ENCODE measurements at regions not wholly inside any gene's neighbourhood (a gene's known extent, or its start where the extent isn't known, plus 50 kb on each side); places are given as distances from the start of the nearest gene placed in this dataset.
A peak's percentile ranks its signal among the peaks of the same experiment; 100 is the strongest.

DNA sequence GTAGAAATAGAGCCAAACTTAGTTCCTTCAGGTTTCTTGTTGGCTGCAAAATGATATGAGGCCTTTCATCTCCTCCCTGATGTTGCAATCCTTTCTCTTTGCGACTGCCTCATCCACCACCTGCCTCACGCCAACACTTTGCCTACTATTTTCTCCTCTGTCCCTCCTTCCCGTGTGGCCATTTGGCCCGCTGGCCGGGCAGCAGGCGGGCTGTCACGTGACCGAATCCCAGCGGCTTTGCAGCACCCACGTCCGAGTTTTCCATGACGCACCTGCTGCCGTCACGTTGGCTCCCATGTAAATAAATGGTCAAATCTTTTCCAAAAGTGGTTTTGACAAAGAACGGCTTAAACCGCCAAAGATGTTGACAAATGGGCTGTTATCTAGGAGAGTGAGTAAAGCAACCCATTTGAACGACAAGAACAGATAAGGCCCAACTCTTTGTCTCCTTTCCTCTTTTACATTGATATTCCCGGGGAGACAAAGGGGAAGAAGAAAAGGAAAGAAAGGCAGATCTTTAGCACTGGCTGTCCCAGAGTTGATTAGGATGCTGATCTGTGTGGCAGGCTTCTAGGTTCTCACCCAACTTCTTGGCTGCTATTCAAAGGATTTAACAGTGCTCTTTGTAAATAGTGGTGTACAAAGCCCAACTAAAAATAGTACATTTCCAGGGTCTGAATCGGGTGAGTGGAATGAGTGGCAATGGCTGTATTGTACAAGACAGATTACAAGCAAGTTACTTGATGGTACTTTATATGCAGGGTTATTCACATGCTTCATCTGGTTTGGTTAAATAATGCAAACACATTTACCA is 174.2 kb upstream of the JADE1 start (continued):
- TF ChIP-seq MAFG (tag; conservative IDR thresholded peaks at IDR 0.05): peak; percentile 69
- no peak for TF ChIP-seq ZNF764 (CRISPR knock-in tag; IDR thresholded peaks at IDR 0.05; ENCODE audit: low read depth)
- TF ChIP-seq CBX5 (IDR thresholded peaks at IDR 0.05; ENCODE audit: borderline replicate concordance, low read depth): no peak
- TF ChIP-seq HMG20A (CRISPR knock-in tag; conservative IDR thresholded peaks at IDR 0.05): no peak
- TF ChIP-seq RHOXF2B (CRISPR knock-in tag; conservative IDR thresholded peaks at IDR 0.05): no peak
- TF ChIP-seq, protein P1, sequence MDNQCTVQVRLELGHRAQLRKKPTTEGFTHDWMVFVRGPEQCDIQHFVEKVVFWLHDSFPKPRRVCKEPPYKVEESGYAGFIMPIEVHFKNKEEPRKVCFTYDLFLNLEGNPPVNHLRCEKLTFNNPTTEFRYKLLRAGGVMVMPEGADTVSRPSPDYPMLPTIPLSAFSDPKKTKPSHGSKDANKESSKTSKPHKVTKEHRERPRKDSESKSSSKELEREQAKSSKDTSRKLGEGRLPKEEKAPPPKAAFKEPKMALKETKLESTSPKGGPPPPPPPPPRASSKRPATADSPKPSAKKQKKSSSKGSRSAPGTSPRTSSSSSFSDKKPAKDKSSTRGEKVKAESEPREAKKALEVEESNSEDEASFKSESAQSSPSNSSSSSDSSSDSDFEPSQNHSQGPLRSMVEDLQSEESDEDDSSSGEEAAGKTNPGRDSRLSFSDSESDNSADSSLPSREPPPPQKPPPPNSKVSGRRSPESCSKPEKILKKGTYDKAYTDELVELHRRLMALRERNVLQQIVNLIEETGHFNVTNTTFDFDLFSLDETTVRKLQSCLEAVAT (IDR thresholded peaks at IDR 0.05): 0 out of 4 replicates have a peak, but pooled peaks of 1 of the 2 experiments have one; percentile 45
- TF ChIP-seq PTTG1 (tag; IDR thresholded peaks at IDR 0.05; ENCODE audit: low read depth): no peak
- TF ChIP-seq, protein P2, sequence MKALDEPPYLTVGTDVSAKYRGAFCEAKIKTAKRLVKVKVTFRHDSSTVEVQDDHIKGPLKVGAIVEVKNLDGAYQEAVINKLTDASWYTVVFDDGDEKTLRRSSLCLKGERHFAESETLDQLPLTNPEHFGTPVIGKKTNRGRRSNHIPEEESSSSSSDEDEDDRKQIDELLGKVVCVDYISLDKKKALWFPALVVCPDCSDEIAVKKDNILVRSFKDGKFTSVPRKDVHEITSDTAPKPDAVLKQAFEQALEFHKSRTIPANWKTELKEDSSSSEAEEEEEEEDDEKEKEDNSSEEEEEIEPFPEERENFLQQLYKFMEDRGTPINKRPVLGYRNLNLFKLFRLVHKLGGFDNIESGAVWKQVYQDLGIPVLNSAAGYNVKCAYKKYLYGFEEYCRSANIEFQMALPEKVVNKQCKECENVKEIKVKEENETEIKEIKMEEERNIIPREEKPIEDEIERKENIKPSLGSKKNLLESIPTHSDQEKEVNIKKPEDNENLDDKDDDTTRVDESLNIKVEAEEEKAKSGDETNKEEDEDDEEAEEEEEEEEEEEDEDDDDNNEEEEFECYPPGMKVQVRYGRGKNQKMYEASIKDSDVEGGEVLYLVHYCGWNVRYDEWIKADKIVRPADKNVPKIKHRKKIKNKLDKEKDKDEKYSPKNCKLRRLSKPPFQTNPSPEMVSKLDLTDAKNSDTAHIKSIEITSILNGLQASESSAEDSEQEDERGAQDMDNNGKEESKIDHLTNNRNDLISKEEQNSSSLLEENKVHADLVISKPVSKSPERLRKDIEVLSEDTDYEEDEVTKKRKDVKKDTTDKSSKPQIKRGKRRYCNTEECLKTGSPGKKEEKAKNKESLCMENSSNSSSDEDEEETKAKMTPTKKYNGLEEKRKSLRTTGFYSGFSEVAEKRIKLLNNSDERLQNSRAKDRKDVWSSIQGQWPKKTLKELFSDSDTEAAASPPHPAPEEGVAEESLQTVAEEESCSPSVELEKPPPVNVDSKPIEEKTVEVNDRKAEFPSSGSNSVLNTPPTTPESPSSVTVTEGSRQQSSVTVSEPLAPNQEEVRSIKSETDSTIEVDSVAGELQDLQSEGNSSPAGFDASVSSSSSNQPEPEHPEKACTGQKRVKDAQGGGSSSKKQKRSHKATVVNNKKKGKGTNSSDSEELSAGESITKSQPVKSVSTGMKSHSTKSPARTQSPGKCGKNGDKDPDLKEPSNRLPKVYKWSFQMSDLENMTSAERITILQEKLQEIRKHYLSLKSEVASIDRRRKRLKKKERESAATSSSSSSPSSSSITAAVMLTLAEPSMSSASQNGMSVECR (CRISPR knock-in tag; IDR thresholded peaks at IDR 0.05): no peak
- no peak for TF ChIP-seq CSDE1 (IDR thresholded peaks at IDR 0.05)
- TF ChIP-seq, protein P3, sequence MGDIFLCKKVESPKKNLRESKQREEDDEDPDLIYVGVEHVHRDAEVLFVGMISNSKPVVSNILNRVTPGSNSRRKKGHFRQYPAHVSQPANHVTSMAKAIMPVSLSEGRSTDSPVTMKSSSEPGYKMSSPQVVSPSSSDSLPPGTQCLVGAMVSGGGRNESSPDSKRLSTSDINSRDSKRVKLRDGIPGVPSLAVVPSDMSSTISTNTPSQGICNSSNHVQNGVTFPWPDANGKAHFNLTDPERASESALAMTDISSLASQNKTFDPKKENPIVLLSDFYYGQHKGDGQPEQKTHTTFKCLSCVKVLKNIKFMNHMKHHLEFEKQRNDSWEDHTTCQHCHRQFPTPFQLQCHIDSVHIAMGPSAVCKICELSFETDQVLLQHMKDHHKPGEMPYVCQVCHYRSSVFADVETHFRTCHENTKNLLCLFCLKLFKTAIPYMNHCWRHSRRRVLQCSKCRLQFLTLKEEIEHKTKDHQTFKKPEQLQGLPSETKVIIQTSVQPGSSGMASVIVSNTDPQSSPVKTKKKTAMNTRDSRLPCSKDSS (IDR thresholded peaks at IDR 0.05; ENCODE audit: low read depth, partially characterized antibody): no peak
- TF ChIP-seq LARP7 (IDR thresholded peaks at IDR 0.05): no peak
- TF ChIP-seq, protein P4, sequence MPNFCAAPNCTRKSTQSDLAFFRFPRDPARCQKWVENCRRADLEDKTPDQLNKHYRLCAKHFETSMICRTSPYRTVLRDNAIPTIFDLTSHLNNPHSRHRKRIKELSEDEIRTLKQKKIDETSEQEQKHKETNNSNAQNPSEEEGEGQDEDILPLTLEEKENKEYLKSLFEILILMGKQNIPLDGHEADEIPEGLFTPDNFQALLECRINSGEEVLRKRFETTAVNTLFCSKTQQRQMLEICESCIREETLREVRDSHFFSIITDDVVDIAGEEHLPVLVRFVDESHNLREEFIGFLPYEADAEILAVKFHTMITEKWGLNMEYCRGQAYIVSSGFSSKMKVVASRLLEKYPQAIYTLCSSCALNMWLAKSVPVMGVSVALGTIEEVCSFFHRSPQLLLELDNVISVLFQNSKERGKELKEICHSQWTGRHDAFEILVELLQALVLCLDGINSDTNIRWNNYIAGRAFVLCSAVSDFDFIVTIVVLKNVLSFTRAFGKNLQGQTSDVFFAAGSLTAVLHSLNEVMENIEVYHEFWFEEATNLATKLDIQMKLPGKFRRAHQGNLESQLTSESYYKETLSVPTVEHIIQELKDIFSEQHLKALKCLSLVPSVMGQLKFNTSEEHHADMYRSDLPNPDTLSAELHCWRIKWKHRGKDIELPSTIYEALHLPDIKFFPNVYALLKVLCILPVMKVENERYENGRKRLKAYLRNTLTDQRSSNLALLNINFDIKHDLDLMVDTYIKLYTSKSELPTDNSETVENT (CRISPR knock-in tag; IDR thresholded peaks at IDR 0.05): no peak
- TF ChIP-seq SAFB (IDR thresholded peaks at IDR 0.05; ENCODE audit: borderline replicate concordance, low read depth, low read length): no peak
- TF ChIP-seq FIP1L1 (IDR thresholded peaks at IDR 0.05; ENCODE audit: low read depth, low read length, poor library complexity, severe bottlenecking): no peak
- peak; percentile 33; the same call in 1 of the 2 replicates for TF ChIP-seq TARDBP (IDR thresholded peaks at IDR 0.05)
- TF ChIP-seq, protein P5, sequence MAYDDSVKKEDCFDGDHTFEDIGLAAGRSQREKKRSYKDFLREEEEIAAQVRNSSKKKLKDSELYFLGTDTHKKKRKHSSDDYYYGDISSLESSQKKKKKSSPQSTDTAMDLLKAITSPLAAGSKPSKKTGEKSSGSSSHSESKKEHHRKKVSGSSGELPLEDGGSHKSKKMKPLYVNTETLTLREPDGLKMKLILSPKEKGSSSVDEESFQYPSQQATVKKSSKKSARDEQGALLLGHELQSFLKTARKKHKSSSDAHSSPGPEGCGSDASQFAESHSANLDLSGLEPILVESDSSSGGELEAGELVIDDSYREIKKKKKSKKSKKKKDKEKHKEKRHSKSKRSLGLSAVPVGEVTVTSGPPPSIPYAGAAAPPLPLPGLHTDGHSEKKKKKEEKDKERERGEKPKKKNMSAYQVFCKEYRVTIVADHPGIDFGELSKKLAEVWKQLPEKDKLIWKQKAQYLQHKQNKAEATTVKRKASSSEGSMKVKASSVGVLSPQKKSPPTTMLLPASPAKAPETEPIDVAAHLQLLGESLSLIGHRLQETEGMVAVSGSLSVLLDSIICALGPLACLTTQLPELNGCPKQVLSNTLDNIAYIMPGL (CRISPR knock-in tag; IDR thresholded peaks at IDR 0.05): no peak
